OCI-LY3 (cell line): ENCODE measurements at regions not wholly inside any gene's neighbourhood (a gene's known extent, or its start where the extent isn't known, plus 50 kb on each side); places are given as distances from the start of the nearest gene placed in this dataset.

Experiments
- H2AFZ ChIP-seq: fragments of 200-600, 300-600 bp; shearing (Covaris generic); 2 replicates; pipeline ENCODE4 v1.6.0; 2014; ENCODE audit warnings: antibody characterized with exemption, low read depth, low read length
- H3K27ac ChIP-seq: fragments of 200-600, 300-600 bp; sonication (generic); 2 replicates; pipeline ENCODE4 v1.5.1; 2014; ENCODE audit warnings: mild to moderate bottlenecking, low read length, moderate library complexity, mixed read lengths
- H3K27me3 ChIP-seq: fragments of 200-600, 300-600 bp; sonication (generic); 2 replicates; pipeline ENCODE4 v1.6.1; 2014; ENCODE audit warnings: low read depth, low read length, mixed read lengths
- H3K36me3 ChIP-seq: fragments of 200-600, 300-600 bp; sonication (generic); replicated peaks from 2 replicates; pipeline ENCODE3; 2014; ENCODE audit warnings: low read depth, low read length, mixed read lengths
- H3K4me1 ChIP-seq: fragments of 300-600, 200-600 bp; sonication (generic); 2 replicates; pipeline ENCODE4 v1.6.1; 2014; ENCODE audit warnings: low read length, mixed read lengths
- H3K4me2 ChIP-seq: fragments of 200-600, 300-600 bp; sonication (generic); 2 replicates; pipeline ENCODE4 v1.6.1; 2014; ENCODE audit warnings: low read length, mixed read lengths
- H3K4me3 ChIP-seq: fragments of 300-600, 200-600 bp; sonication (generic); 2 replicates; pipeline ENCODE4 v1.5.1; 2014; ENCODE audit warnings: antibody characterized with exemption, mild to moderate bottlenecking, low read length, moderate library complexity
- H3K79me2 ChIP-seq: fragments of 300-600, 200-600 bp; shearing (Covaris generic); 2 replicates; pipeline ENCODE4 v1.6.1; 2014; ENCODE audit warnings: mild to moderate bottlenecking, low read length, mixed read lengths
- H3K9ac ChIP-seq: fragments of 300-600, 200-600 bp; shearing (Covaris generic); 2 replicates; pipeline ENCODE4 v1.6.0; 2014; ENCODE audit warnings: mild to moderate bottlenecking, low read length, moderate library complexity
- H3K9me3 ChIP-seq: fragments of 200-600, 300-600 bp; shearing (Covaris generic); 2 replicates; pipeline ENCODE4 v1.6.1; 2014; ENCODE audit warnings: low read length, mixed read lengths; ENCODE audit not compliant: insufficient read depth
- H4K20me1 ChIP-seq: fragments of 200-600, 300-600 bp; sonication (generic); 2 replicates; pipeline ENCODE4 v1.6.1; 2016; ENCODE audit warnings: low read length, mixed read lengths; ENCODE audit not compliant: insufficient read depth
- CTCF ChIP-seq: fragments of 200-600, 300-600 bp; sonication (generic); IDR thresholded peaks from 2 replicates; pipeline ENCODE4 v1.5.1; 2014; ENCODE audit warnings: antibody characterized with exemption, low read length, low read depth
- EZH2phosphoT487 ChIP-seq: fragments of 200-600 bp; shearing (Covaris generic); IDR thresholded peaks from 2 replicates; pipeline ENCODE4 v1.6.1; 2018; ENCODE audit warnings: antibody characterized with exemption, mixed run types, low read depth

DNA sequence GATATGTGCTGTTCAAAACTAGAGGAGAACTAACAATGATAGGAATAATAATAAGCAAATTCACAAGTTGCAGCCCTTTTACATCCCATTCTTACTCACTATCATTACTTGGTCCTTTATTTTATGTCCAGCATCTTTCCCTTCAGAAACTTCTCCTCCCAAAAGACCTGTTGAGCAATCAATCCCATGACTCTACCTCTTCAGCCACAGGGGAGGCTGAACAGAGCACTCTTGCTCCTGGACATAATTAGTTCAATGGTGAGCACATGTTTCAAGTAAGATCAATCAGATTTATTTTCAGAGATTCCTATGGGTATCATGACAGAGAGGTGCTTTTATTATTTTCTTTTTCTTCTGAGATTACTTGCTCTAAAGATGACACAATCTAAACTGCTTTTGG, 260.0 kb downstream of the COG6 start:
- H4K20me1 ChIP-seq, result no peaks in the 10 kb centered on the region
- H3K4me1 ChIP-seq, result peaks cover 4% of the 10 kb centered on the region; the same call in 1 of the 2 replicates
- no peak overlapping the region for H3K4me2 ChIP-seq
- no peak overlapping the region for H3K4me3 ChIP-seq
- no peaks in the 10 kb centered on the region for H3K79me2 ChIP-seq
- peaks cover 15% of the 10 kb centered on the region for H3K27me3 ChIP-seq
- TF ChIP-seq CTCF, result no peak
- TF ChIP-seq EZH2phosphoT487, result no peak
- no peaks in the 10 kb centered on the region for H3K9me3 ChIP-seq
- no peak overlapping the region for H3K9ac ChIP-seq
- H3K27ac ChIP-seq, result no peak overlapping the region
- no peaks in the 10 kb centered on the region for H3K36me3 ChIP-seq
- H2AFZ ChIP-seq, result no peak overlapping the region

DNA sequence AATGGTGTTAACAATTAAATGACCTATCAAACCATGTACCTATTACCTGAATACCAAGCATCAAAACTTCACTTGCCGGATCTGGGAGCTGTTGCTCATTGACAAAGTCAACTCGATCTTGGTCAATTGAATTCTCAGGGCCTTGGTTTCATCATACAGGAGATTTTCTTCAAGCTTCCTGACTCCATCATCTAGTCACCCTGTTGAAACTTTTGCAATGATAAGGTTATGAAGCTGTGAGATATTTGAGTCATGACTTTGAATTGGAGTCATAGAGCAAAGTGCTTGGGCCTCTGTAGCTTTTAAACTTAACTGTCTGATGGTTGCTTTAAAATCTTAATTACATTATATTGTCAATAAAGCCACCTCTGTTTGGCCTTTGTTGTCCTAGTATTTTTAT, 260.9 kb downstream of the COG6 start:
- Histone ChIP-seq H3K4me3 (no peak overlapping the region), H2AFZ (no peak overlapping the region), H3K27ac (no peak overlapping the region), H3K4me1 (no peaks in the 10 kb centered on the region), H3K9ac (no peak overlapping the region), H3K9me3 (no peaks in the 10 kb centered on the region), H3K36me3 (no peaks in the 10 kb centered on the region), H3K27me3 (peaks cover 15% of the 10 kb centered on the region), H3K79me2 (no peaks in the 10 kb centered on the region), H4K20me1 (no peaks in the 10 kb centered on the region), H3K4me2 (no peak overlapping the region)
- TF ChIP-seq EZH2phosphoT487 (no peak), CTCF (no peak)

GRCh38 chr13:39918620-39919236, 263.3 kb downstream of the COG6 start:
- Histone ChIP-seq H2AFZ (no peak overlapping the region), H3K27me3 (0 out of 2 replicates have a peak, but pooled peaks cover 5% of the 10 kb centered on the region), H3K9me3 (no peaks in the 10 kb centered on the region), H3K4me2 (no peak overlapping the region), H3K4me1 (no peaks in the 10 kb centered on the region), H3K9ac (no peak overlapping the region), H3K27ac (no peak overlapping the region), H4K20me1 (no peaks in the 10 kb centered on the region), H3K79me2 (no peaks in the 10 kb centered on the region), H3K4me3 (no peak overlapping the region), H3K36me3 (no peaks in the 10 kb centered on the region)
- TF ChIP-seq CTCF (no peak), EZH2phosphoT487 (no peak)

DNA sequence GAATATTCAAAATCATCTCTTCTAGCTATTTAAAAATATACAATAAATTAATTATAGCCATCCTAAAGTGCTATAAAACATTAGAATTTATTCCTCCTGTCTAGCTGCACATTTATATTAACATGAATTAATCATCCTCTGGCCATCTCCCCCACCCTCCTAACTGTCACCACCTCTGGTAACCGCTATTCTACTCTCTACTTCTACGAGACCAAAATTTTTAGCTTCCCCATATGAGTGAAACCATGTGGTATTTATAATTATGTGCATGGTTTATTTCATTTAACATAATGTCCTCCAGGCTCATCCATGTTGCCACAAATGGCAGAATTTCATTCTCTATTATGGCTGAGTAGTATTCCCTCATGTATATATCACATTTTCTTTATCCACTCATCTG, 265.2 kb downstream of the COG6 start:
- H3K27me3 ChIP-seq, result 0 out of 2 replicates have a peak, but pooled peaks cover 5% of the 10 kb centered on the region
- H3K79me2 ChIP-seq, result no peaks in the 10 kb centered on the region
- H4K20me1 ChIP-seq, result no peaks in the 10 kb centered on the region
- H3K9me3 ChIP-seq, result no peaks in the 10 kb centered on the region
- no peak overlapping the region for H3K4me3 ChIP-seq
- H3K4me1 ChIP-seq, result no peaks in the 10 kb centered on the region
- no peaks in the 10 kb centered on the region for H3K36me3 ChIP-seq
- no peak overlapping the region for H3K4me2 ChIP-seq
- no peak overlapping the region for H3K9ac ChIP-seq
- no peak overlapping the region for H2AFZ ChIP-seq
- TF ChIP-seq EZH2phosphoT487, result no peak
- no peak for TF ChIP-seq CTCF
- H3K27ac ChIP-seq, result no peak overlapping the region
